ENCODE measurements at regions not wholly inside any gene's neighbourhood (a gene's known extent, or its start where the extent isn't known, plus 50 kb on each side); places are given as distances from the start of the nearest gene placed in this dataset.

DNA sequence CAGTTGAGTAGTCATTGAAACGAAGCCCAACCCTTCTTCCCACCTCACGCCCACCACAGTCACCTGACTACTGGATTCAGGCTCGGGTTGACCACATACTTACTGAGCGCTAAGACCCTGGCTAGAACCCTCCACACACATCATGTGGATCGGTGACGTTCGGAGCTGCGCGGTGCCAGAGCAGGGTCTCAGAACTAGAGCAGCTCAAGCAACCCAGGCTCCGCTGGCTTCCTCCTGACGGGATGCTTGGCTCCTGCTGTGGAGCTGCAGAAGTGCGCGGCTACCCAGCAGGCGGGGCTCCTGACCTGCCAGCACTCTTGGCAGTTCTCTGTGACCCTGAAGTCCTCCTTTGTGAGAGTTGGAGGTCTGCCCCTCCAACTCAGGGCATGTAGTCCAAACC, 90.6 kb upstream of the MBOAT2 start:
- DNase-seq (no peak), ATAC-seq (no peak)
- Mint-ChIP-seq H3K27me3 (peaks cover 27% of the 10 kb centered on the region), H3K36me3 (no peaks in the 10 kb centered on the region), H3K9me3 (ENCODE audit: low read depth) (no peaks in the 10 kb centered on the region), H3K27ac (no peak overlapping the region), H3K4me3 (no peak overlapping the region), H3K4me1 (peaks cover 6% of the 10 kb centered on the region)
- CTCF ChIA-PET, result no interaction called here

- no peak overlapping the region for H3K27ac Mint-ChIP-seq
- H3K36me3 Mint-ChIP-seq, result no peaks in the 10 kb centered on the region
- no peak for ATAC-seq
- H3K9me3 Mint-ChIP-seq (ENCODE audit: low read depth), result no peaks in the 10 kb centered on the region
- peaks cover 1% of the 10 kb centered on the region for H3K4me1 Mint-ChIP-seq
- CTCF ChIA-PET, result no interaction called here
- DNase-seq, result no peak
- H3K27me3 Mint-ChIP-seq, result peaks cover 28% of the 10 kb centered on the region
- H3K4me3 Mint-ChIP-seq, result no peak overlapping the region
Measured at GRCh38 chr2:9093324-9093723, 89.8 kb upstream of the MBOAT2 start.

DNA sequence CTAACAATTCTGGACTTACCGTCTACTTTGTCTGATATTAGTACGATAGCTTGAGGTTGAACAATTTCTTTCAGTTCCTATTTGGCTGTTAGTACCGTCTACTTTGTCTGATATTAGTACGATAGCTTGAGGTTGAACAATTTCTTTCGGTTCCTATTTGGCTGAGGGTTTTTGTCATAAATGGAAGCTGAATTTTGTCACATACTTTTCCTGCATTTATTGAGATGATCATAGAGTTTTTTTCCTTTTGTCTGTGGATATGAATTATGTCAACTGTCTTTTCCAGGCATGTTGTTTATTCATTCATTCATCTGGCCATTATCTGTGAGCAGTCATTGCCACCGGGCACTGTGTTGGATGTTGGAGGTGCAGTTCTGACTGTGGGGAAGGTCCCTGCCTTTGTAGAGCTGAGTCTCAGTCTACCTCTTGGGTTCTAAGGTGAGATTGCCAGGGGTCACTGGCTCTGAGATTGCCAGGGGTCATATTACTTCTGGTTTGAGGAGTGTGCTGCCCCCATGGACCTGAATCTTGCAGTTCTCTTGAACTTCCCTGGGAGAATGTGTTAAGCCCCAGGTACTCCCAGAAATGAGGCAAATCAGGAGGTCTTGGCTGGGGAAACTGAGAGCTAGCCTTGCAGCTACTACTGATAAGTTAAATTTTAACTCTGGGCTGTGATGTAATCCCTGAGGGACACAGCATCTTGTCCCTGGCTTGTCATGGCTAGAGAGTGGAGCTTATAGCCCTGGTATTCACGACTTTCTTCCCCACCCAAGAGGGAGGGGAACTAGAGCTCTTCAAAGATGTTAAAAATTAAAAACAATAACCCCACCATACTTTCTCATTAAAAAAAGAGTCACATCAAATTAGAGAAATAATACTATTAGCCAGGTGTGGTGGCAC, 89.1 kb upstream of the MBOAT2 start:
- DNase-seq, result no peak
- Mint-ChIP-seq H3K4me3 (no peak overlapping the region), H3K4me1 (peaks cover 1% of the 10 kb centered on the region), H3K27ac (no peak overlapping the region), H3K27me3 (peaks cover 31% of the 10 kb centered on the region), H3K9me3 (ENCODE audit: low read depth) (no peaks in the 10 kb centered on the region), H3K36me3 (no peaks in the 10 kb centered on the region)
- CTCF ChIA-PET, result no interaction called here
- no peak for ATAC-seq

- CTCF ChIA-PET, result no interaction called here
- no peak for DNase-seq
Measured at GRCh38 chr2:9091811-9092210, 88.3 kb upstream of the MBOAT2 start.

DNA sequence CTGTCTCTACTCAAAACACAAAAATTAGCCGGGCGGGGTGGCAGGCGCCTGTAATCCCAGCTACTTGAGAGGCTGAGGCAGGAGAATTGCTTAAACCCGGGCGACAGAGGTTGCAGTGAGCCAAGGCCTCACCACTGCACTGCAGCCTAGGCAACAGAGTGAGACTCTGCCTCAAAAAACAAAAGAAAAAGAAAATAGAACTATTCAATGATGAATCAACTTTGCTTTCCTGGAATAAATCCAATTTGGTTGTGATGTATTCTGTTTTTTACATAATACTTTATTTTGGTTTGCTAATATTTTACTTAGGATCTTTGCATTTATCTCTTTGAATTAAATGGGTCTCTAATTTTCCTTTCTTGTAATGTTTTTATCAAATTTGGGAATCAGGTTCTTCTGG, 86.3 kb upstream of the MBOAT2 start:
- H3K27me3 Mint-ChIP-seq, result peaks cover 26% of the 10 kb centered on the region
- no peak for ATAC-seq

More at GRCh38 chr2:9091811-9092210, 88.3 kb upstream of the MBOAT2 start:
- Mint-ChIP-seq H3K4me3 (no peak overlapping the region), H3K36me3 (no peaks in the 10 kb centered on the region), H3K9me3 (ENCODE audit: low read depth) (no peaks in the 10 kb centered on the region), H3K4me1 (peaks cover 1% of the 10 kb centered on the region), H3K27ac (no peak overlapping the region), H3K27me3 (peaks cover 31% of the 10 kb centered on the region)
- no peak for ATAC-seq

DNA sequence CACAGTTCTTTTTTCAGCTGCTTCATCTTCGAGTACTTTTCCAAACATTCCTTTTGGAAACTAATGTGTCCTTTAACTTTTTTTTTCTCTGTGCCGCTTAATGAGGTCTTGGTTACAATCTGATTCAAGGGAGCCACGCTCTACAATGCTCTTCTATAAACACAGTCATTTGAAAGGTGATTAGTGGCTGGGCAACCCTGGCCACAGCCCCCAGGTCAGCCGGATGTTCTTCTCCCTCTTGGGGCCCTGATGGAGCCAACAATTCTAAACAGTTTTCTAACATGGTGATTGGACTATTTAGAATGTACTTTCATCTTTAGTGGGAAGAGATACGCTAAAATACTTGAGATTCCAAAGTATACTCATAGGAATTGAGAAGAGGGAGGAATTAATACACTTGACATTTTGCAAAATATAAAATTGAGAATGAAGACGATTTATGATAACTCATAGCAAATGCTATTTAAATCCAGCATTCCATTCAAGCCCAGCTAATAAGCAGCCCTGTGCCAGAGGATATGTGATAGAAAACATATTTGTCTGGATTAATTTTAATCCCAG, 83.7 kb upstream of the MBOAT2 start:
- Mint-ChIP-seq H3K36me3 (no peaks in the 10 kb centered on the region), H3K4me1 (no peaks in the 10 kb centered on the region), H3K27me3 (peaks cover 10% of the 10 kb centered on the region), H3K9me3 (ENCODE audit: low read depth) (peaks cover 5% of the 10 kb centered on the region), H3K27ac (no peak overlapping the region), H3K4me3 (no peak overlapping the region)
- ATAC-seq (no peak), DNase-seq (no peak)
- CTCF ChIA-PET, result no interaction called here

More for the DNA sequence above, 86.3 kb upstream of the MBOAT2 start:
- Mint-ChIP-seq H3K27ac (no peak overlapping the region), H3K4me1 (peaks cover 1% of the 10 kb centered on the region), H3K9me3 (ENCODE audit: low read depth) (no peaks in the 10 kb centered on the region), H3K4me3 (no peak overlapping the region), H3K36me3 (no peaks in the 10 kb centered on the region)
- no peak for DNase-seq
- CTCF ChIA-PET, result no interaction called here

GRCh38 chr2:9086465-9086864, 83.0 kb upstream of the MBOAT2 start:
- Mint-ChIP-seq H3K27me3 (peaks cover 7% of the 10 kb centered on the region), H3K4me3 (no peak overlapping the region), H3K36me3 (no peaks in the 10 kb centered on the region), H3K9me3 (ENCODE audit: low read depth) (peaks cover 10% of the 10 kb centered on the region), H3K27ac (no peak overlapping the region), H3K4me1 (no peaks in the 10 kb centered on the region)
- no peak for ATAC-seq
- CTCF ChIA-PET, result no interaction called here
- no peak for DNase-seq

DNA sequence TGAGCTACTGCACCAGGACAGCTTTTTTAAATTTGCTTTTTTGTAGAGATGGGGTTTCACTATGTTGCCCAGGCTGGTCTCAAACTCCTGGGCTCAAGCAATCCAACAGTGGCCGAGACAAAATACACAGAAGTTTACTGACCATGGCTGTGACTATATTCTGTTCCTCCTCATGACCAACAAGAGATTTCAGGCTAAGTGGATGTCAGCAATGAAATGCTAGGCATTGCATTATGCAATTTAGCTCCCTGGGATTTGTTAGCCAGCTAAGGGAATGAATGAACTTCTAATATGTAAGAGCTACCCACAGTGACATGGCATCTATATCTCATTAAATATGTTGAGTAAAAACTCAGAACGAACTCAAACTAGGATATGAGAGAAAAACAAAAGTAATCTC, 81.9 kb upstream of the MBOAT2 start:
- Mint-ChIP-seq H3K4me3 (no peak overlapping the region), H3K4me1 (no peaks in the 10 kb centered on the region), H3K27ac (no peak overlapping the region), H3K27me3 (peaks cover 7% of the 10 kb centered on the region), H3K9me3 (ENCODE audit: low read depth) (peaks cover 10% of the 10 kb centered on the region), H3K36me3 (no peaks in the 10 kb centered on the region)
- DNase-seq, result no peak
- CTCF ChIA-PET, result no interaction called here
- no peak for ATAC-seq

DNA sequence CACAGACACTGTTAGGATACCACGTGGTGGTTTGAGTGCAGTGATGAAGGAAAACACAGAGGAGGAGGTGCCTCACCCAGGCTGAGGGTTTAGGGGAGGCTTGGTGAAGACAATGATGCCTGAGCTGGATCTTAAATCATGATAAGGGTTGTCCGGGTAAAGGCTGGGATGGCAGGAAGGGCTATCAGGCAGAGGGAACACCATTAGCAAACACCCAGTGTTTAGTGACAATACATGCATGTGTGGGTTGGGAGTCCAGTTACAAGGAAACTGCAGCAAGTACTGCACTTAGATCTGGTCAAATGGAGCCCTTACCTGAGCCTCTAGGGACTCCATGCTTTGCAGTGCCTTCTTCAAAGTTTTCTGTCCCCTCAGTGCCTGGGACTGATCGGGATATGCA, 79.8 kb upstream of the MBOAT2 start:
- Mint-ChIP-seq H3K27me3 (peaks cover 9% of the 10 kb centered on the region), H3K4me1 (no peaks in the 10 kb centered on the region), H3K36me3 (no peaks in the 10 kb centered on the region), H3K27ac (no peak overlapping the region), H3K9me3 (ENCODE audit: low read depth) (peaks cover 10% of the 10 kb centered on the region), H3K4me3 (no peak overlapping the region)
- DNase-seq (no peak), ATAC-seq (no peak)
- CTCF ChIA-PET, result no interaction called here

- CTCF ChIA-PET, result no interaction called here
- Mint-ChIP-seq H3K9me3 (ENCODE audit: low read depth) (peaks cover 10% of the 10 kb centered on the region), H3K36me3 (no peaks in the 10 kb centered on the region), H3K4me3 (no peak overlapping the region), H3K4me1 (no peaks in the 10 kb centered on the region), H3K27me3 (peaks cover 8% of the 10 kb centered on the region), H3K27ac (no peak overlapping the region)
- no peak for ATAC-seq
- no peak for DNase-seq
Measured at GRCh38 chr2:9082158-9082557, 78.7 kb upstream of the MBOAT2 start.

DNA sequence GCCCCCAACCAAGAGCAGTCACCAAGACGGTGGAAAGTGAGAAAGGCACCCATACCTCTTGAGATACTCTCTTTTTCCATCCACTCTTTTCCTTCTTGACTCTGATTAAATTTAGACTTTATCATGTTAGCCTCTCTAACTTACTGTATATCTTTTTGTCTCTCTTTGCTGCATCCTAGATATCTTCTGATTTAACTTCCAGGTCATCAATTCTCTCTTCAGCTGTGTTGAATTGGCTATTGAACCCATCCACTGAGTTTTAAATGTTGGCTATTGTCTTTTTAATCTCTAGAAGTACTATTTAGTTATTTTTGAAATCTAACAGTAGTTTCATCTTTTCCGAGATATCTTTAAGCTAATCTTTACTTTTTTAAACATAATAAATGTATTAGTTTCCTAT, 78.3 kb upstream of the MBOAT2 start:
- Mint-ChIP-seq H3K9me3 (ENCODE audit: low read depth) (peaks cover 10% of the 10 kb centered on the region), H3K4me3 (no peak overlapping the region), H3K27ac (no peak overlapping the region), H3K27me3 (peaks cover 8% of the 10 kb centered on the region), H3K4me1 (no peaks in the 10 kb centered on the region), H3K36me3 (no peaks in the 10 kb centered on the region)
- CTCF ChIA-PET, result no interaction called here
- no peak for DNase-seq
- no peak for ATAC-seq

DNA sequence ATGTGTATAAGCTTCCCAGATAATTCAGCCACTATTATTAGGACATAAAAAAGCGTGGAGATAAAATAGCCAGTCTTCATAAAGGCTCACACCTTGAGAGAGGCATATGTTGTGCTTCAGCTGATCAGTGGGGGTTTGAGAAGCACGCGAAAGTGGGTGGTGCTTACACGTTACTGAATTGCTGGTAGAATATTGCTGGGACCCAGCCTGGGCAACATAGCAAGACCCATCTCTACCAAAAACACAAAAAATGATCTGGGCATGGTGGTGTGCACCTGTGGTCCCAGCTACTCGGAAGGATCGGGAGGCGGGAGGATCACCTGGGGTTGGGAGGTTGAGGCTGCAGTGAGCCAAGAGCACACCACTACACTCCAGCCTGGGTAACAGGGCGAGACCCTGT, 74.9 kb upstream of the MBOAT2 start:
- Mint-ChIP-seq H3K4me3 (no peak overlapping the region), H3K27me3 (peaks cover 8% of the 10 kb centered on the region), H3K27ac (no peak overlapping the region), H3K4me1 (no peaks in the 10 kb centered on the region), H3K9me3 (ENCODE audit: low read depth) (peaks cover 9% of the 10 kb centered on the region), H3K36me3 (no peaks in the 10 kb centered on the region)
- DNase-seq (no peak), ATAC-seq (no peak)
- CTCF ChIA-PET, result no interaction called here

DNA sequence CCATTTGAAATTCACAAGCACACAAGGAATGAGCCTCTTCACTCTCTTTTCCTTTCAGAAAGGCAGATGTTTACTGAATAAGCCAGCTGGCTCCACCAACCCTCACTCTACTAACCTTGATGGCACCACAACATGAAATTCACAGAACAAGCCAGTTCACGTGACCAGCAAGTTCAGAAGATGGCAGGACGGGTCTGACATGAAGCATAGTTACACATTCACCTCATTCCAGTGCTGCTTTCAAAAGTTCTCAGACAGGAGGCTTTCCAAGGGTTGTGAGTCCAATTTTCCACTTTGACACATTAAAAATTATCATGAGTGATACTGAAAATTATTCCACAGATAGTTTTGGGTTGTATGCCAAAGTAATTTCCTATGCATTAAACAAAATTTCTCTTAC, 74.2 kb upstream of the MBOAT2 start:
- Mint-ChIP-seq H3K4me1 (no peaks in the 10 kb centered on the region), H3K4me3 (no peak overlapping the region), H3K27ac (no peak overlapping the region), H3K36me3 (no peaks in the 10 kb centered on the region), H3K9me3 (ENCODE audit: low read depth) (peaks cover 9% of the 10 kb centered on the region), H3K27me3 (peaks cover 8% of the 10 kb centered on the region)
- CTCF ChIA-PET, result no interaction called here
- ATAC-seq, result no peak
- DNase-seq, result no peak

- CTCF ChIA-PET, result no interaction called here
- peaks cover 3% of the 10 kb centered on the region for H3K9me3 Mint-ChIP-seq (ENCODE audit: low read depth)
- DNase-seq, result no peak
- H3K36me3 Mint-ChIP-seq, result no peaks in the 10 kb centered on the region
- peaks cover 6% of the 10 kb centered on the region for H3K27me3 Mint-ChIP-seq
- no peak overlapping the region for H3K27ac Mint-ChIP-seq
- no peaks in the 10 kb centered on the region for H3K4me1 Mint-ChIP-seq
- H3K4me3 Mint-ChIP-seq, result no peak overlapping the region
- no peak for ATAC-seq
Measured at GRCh38 chr2:9076755-9077154, 73.3 kb upstream of the MBOAT2 start.

All from activated CD8-positive, alpha-beta memory T cell treated with anti-CD3 and anti-CD28 coated beads, Interleukin-2, amount 10 ng/mL, durations not matched to agents 7 days and 5 days (primary cell).